SK-N-SH treated with all-trans-retinoic acid at 6 μM for 48 hours (cell line): ENCODE measurements at regions not wholly inside any gene's neighbourhood (a gene's known extent, or its start where the extent isn't known, plus 50 kb on each side); places are given as distances from the start of the nearest gene placed in this dataset.

Experiments
- ATAC-seq: fragments of 200-7000 bp; cut with Tn5 transposase; 3 replicates; pipeline ENCODE4 v1.9.1; 2020; ENCODE audit warnings: mild to moderate bottlenecking, moderate library complexity
- ARNTL ChIP-seq: fragments of 450-650 bp; formaldehyde crosslinking; IDR thresholded peaks from 2 replicates; pipeline ENCODE4 v1.5.0; 2020; ENCODE audit warnings: low read depth, mild to moderate bottlenecking, moderate library complexity, borderline replicate concordance
- BACH2 ChIP-seq: fragments of 250-450 bp; sonication (Bioruptor Pico); IDR thresholded peaks from 2 replicates; pipeline ENCODE4 v1.9.0; 2021; ENCODE audit warnings: mild to moderate bottlenecking, borderline replicate concordance
- CSDC2 ChIP-seq: fragments of 250-450 bp; sonication (Bioruptor Pico); IDR thresholded peaks from 2 replicates; pipeline ENCODE4 v1.5.0; 2020; ENCODE audit warnings: mild to moderate bottlenecking, moderate library complexity
- CSRNP3 ChIP-seq: fragments of 250-450 bp; sonication (Bioruptor Pico); IDR thresholded peaks from 2 replicates; pipeline ENCODE4 v1.5.1; 2021; ENCODE audit warnings: mild to moderate bottlenecking, moderate library complexity
- ESRRG ChIP-seq: fragments of 250-450 bp; sonication (Bioruptor Pico); IDR thresholded peaks from 2 replicates; pipeline ENCODE4 v1.6.1; 2021; ENCODE audit warnings: mild to moderate bottlenecking
- GLIS3 ChIP-seq: fragments of 250-450 bp; sonication (Bioruptor Pico); IDR thresholded peaks from 2 replicates; pipeline ENCODE4 v1.5.0; 2020; ENCODE audit warnings: mild to moderate bottlenecking, moderate library complexity
- ISL1 ChIP-seq: fragments of 250-450 bp; sonication (Bioruptor Pico); IDR thresholded peaks from 2 replicates; pipeline ENCODE4 v2.1.2; 2022; ENCODE audit warnings: mild to moderate bottlenecking, moderate library complexity
- OSR1 ChIP-seq: fragments of 250-450 bp; sonication (Bioruptor Pico); IDR thresholded peaks from 2 replicates; pipeline ENCODE4 v1.8.0; 2022; ENCODE audit warnings: moderate library complexity, mild to moderate bottlenecking, inconsistent platforms
- PATZ1 ChIP-seq: fragments of 250-450 bp; sonication (Bioruptor Pico); IDR thresholded peaks from 2 replicates; pipeline ENCODE4 v1.8.0; 2020; ENCODE audit warnings: mild to moderate bottlenecking, moderate library complexity, borderline replicate concordance
- PPARA ChIP-seq: fragments of 250-450 bp; sonication (Bioruptor Pico); IDR thresholded peaks from 2 replicates; pipeline ENCODE4 v1.5.0; 2020; ENCODE audit warnings: mild to moderate bottlenecking, borderline replicate concordance
- RARB ChIP-seq: fragments of 250-450 bp; sonication (Bioruptor Pico); IDR thresholded peaks from 2 replicates; pipeline ENCODE4 v1.8.0; 2021; ENCODE audit warnings: mild to moderate bottlenecking, moderate library complexity
- SNAI2 ChIP-seq: fragments of 250-450 bp; sonication (Bioruptor Pico); IDR thresholded peaks from 2 replicates; pipeline ENCODE4 v1.5.0; 2020; ENCODE audit warnings: mild to moderate bottlenecking, moderate library complexity
- TCF4 ChIP-seq: fragments of 250-450 bp; sonication (Bioruptor Pico); IDR thresholded peaks from 2 replicates; pipeline ENCODE4 v1.8.0; 2021; ENCODE audit warnings: mild to moderate bottlenecking, moderate library complexity, borderline replicate concordance
- TOX ChIP-seq: fragments of 250-450 bp; sonication (Bioruptor Pico); IDR thresholded peaks from 2 replicates; pipeline ENCODE4 v1.8.0; 2021; ENCODE audit warnings: mild to moderate bottlenecking, moderate library complexity, borderline replicate concordance
- TSHZ2 ChIP-seq: fragments of 250-450 bp; sonication (Bioruptor Pico); IDR thresholded peaks from 2 replicates; pipeline ENCODE4 v1.5.0; 2020; ENCODE audit warnings: mild to moderate bottlenecking, moderate library complexity
- ZFP3 ChIP-seq: fragments of 250-450 bp; sonication (Bioruptor Pico); IDR thresholded peaks from 2 replicates; pipeline ENCODE4 v1.5.0; 2020; ENCODE audit warnings: mild to moderate bottlenecking, moderate library complexity
- ZFP30 ChIP-seq: fragments of 450-650 bp; formaldehyde crosslinking; IDR thresholded peaks from 2 replicates; pipeline ENCODE4 v1.5.0; 2022; ENCODE audit warnings: mild to moderate bottlenecking, moderate library complexity
- ZNF565 ChIP-seq: fragments of 450-650 bp; formaldehyde crosslinking; conservative IDR thresholded peaks from 2 replicates; pipeline ENCODE4 v1.5.0; 2020; ENCODE audit warnings: low read depth, mild to moderate bottlenecking, moderate library complexity
- ZNF70 ChIP-seq: fragments of 450-650 bp; formaldehyde crosslinking; IDR thresholded peaks from 2 replicates; pipeline ENCODE4 v1.5.0; 2020; ENCODE audit warnings: mild to moderate bottlenecking, moderate library complexity
- ZNF8 ChIP-seq: fragments of 450-650 bp; formaldehyde crosslinking; IDR thresholded peaks from 2 replicates; pipeline ENCODE4 v1.5.0; 2020; ENCODE audit warnings: mild to moderate bottlenecking, moderate library complexity
- TF ChIP-seq, protein P1 (sequence below): fragments of 250-450 bp; sonication (Bioruptor Pico); IDR thresholded peaks from 2 replicates; pipeline ENCODE4 v1.8.0; 2021; ENCODE audit warnings: low read depth, mild to moderate bottlenecking, moderate library complexity, borderline replicate concordance
- TF ChIP-seq, protein P2 (sequence below): fragments of 250-450 bp; sonication (Bioruptor Pico); IDR thresholded peaks from 2 replicates; pipeline ENCODE4 v1.5.1; 2020; ENCODE audit warnings: low read depth, mild to moderate bottlenecking, moderate library complexity

DNA sequence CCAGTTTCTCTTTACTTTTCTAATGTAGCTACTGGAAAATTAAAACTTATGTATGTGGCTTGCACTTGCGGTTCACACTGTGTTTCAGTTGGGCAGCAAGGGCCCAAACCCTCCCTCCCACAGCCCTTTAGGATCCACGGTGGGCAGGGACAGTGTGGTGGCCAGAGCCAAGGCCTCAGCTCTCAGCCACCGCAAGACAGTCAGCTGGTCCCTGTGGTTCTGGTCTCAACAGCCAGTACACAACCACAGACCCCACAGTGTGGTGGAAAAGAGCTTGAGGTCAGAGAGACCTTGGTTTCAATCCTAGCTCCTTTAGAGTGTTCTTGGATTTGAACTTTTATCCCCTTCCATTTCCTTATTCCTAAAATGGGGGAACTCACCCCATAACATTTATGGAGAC lies 153.0 kb upstream of the SMIM23 start:
- TF ChIP-seq TSHZ2 (CRISPR knock-in tag) (no peak), BACH2 (CRISPR knock-in tag) (no peak), ISL1 (CRISPR knock-in tag) (no peak), ESRRG (CRISPR knock-in tag) (no peak), SNAI2 (CRISPR knock-in tag) (no peak), PPARA (no peak), ZFP30 (CRISPR knock-in tag) (no peak), PATZ1 (CRISPR knock-in tag) (no peak), ZNF70 (CRISPR knock-in tag) (no peak), ARNTL (no peak), TOX (no peak), OSR1 (no peak), ZNF8 (no peak), CSRNP3 (CRISPR knock-in tag) (no peak)
- TF ChIP-seq, protein P1, sequence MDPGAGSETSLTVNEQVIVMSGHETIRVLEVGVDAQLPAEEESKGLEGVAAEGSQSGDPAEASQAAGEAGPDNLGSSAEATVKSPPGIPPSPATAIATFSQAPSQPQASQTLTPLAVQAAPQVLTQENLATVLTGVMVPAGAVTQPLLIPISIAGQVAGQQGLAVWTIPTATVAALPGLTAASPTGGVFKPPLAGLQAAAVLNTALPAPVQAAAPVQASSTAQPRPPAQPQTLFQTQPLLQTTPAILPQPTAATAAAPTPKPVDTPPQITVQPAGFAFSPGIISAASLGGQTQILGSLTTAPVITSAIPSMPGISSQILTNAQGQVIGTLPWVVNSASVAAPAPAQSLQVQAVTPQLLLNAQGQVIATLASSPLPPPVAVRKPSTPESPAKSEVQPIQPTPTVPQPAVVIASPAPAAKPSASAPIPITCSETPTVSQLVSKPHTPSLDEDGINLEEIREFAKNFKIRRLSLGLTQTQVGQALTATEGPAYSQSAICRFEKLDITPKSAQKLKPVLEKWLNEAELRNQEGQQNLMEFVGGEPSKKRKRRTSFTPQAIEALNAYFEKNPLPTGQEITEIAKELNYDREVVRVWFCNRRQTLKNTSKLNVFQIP (CRISPR knock-in tag): no peak
- TF ChIP-seq, all 23 proteins: peak for 0
- ATAC-seq: no peak

DNA sequence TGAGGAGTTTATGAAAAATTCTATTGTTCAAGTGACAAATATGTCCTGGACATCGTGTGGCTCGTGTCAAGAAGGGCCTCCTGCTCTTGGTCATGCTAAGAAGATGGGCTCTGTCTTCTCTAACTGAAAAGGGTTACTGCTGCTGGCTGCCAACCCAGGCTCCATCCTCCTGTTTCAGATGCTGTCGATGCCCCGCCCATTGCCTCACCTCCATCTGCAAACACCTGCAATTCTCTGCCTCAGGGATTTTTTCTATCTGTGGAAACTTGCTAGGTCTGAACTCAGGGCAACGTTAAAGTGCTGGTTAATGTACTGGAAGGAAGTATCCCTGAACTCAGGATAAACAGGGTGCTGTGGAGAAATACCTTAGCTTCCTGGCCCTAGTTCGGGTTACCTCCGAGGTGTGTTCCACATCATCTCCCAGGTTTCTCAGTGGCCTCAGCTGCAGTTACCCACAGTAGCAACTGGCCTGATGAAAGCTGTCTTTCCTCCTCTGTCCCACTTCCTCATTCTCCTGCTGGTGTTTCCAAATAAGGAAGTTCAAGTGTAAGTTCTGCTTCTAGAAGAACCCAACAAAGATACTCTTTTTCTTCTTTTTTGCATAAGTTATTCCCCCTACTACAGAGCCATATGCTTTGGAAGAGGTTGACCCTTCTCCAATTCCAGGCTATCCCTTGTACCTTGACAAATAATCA lies 151.7 kb upstream of the SMIM23 start:
- ATAC-seq: no peak
- no peak for TF ChIP-seq ZFP3
- TF ChIP-seq, protein P2, sequence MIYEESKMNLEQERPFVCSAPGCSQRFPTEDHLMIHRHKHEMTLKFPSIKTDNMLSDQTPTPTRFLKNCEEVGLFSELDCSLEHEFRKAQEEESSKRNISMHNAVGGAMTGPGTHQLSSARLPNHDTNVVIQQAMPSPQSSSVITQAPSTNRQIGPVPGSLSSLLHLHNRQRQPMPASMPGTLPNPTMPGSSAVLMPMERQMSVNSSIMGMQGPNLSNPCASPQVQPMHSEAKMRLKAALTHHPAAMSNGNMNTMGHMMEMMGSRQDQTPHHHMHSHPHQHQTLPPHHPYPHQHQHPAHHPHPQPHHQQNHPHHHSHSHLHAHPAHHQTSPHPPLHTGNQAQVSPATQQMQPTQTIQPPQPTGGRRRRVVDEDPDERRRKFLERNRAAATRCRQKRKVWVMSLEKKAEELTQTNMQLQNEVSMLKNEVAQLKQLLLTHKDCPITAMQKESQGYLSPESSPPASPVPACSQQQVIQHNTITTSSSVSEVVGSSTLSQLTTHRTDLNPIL: no peak
- TF ChIP-seq RARB (CRISPR knock-in tag): no peak
- TF ChIP-seq SNAI2 (CRISPR knock-in tag): no peak
- TF ChIP-seq ZNF70 (CRISPR knock-in tag): no peak
- TF ChIP-seq TOX: no peak
- no peak for TF ChIP-seq CSDC2 (CRISPR knock-in tag)
- no peak for TF ChIP-seq ARNTL
- TF ChIP-seq GLIS3: no peak

- TF ChIP-seq RARB (CRISPR knock-in tag) (no peak), BACH2 (CRISPR knock-in tag) (no peak), ZNF565 (no peak), ISL1 (CRISPR knock-in tag) (no peak), ZNF8 (no peak)
- ATAC-seq: no peak
Observed at GRCh38 chr5:171634511-171634910, 151.1 kb upstream of the SMIM23 start.

- no peak for ATAC-seq
- TF ChIP-seq, protein P1 (CRISPR knock-in tag): no peak
- no peak for TF ChIP-seq ZFP30 (CRISPR knock-in tag)
- no peak for TF ChIP-seq OSR1
- no peak for TF ChIP-seq TCF4 (CRISPR knock-in tag)
- TF ChIP-seq TOX: no peak
- no peak for TF ChIP-seq GLIS3
- TF ChIP-seq ZFP3: no peak
- no peak for TF ChIP-seq ESRRG (CRISPR knock-in tag)
- TF ChIP-seq PATZ1 (CRISPR knock-in tag): no peak
- TF ChIP-seq CSRNP3 (CRISPR knock-in tag): no peak
Observed at GRCh38 chr5:171635028-171635427, 150.6 kb upstream of the SMIM23 start.
